ENCODE measurements at regions not wholly inside any gene's neighbourhood (a gene's known extent, or its start where the extent isn't known, plus 50 kb on each side); places are given as distances from the start of the nearest gene placed in this dataset.

DNA sequence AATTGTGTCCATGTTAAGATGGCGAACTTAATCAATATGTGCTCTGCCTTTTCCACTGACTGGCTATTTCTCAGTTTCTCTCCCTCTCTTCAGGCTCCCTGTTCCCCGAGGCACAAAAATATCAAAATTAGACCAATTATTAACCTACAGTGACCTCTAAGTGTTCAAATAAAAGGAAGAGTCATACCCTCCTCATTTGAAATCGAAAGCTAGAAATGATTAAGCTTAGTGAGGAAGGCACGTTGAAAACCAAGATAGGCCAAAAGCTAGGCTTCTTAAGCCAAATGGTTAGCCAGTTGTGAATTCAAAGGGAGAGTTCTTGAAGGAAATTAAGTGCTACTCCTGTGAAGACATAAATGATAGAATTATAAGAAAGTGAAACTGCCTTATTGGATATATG is 81.1 kb upstream of the MBL2 start:
- Histone ChIP-seq H2AFZ (no peak overlapping the region), H3K9me2 (ENCODE audit: insufficient read depth) (no peaks in the 10 kb centered on the region), H3K79me2 (ENCODE audit: low read depth) (no peaks in the 10 kb centered on the region), H3K27me3 (ENCODE audit: insufficient read depth, low read depth) (no peaks in the 10 kb centered on the region), H3K27ac (no peak overlapping the region), H3F3A (ENCODE audit: insufficient read depth, low read depth) (no peaks in the 10 kb centered on the region), H3K36me3 (ENCODE audit: low read depth) (no peaks in the 10 kb centered on the region), H3K4me2 (no peak overlapping the region), H3K4me3 (no peak overlapping the region), H4K20me1 (ENCODE audit: insufficient read depth) (no peaks in the 10 kb centered on the region), H3K9me3 (ENCODE audit: insufficient read depth, low read depth) (no peaks in the 10 kb centered on the region), H3K4me1 (replicated peaks; ENCODE audit: insufficient read depth) (no peaks in the 10 kb centered on the region)
- POLR2A ChIA-PET (ENCODE audit: unreplicated experiment) = no interaction called here
- TF ChIP-seq EZH2 (IDR thresholded peaks at IDR 0.05; ENCODE audit: low read depth) = no peak
- TF ChIP-seq CTCF (conservative IDR thresholded peaks at IDR 0.05) = no peak
- DNase-seq = no peak
- BruUV-seq (replicated peaks) = no TSS peak
- intact Hi-C loops (cut with micrococcal nuclease; ENCODE audit: unreplicated experiment) = no loop called here
- CTCF ChIA-PET = no interaction called here

DNA sequence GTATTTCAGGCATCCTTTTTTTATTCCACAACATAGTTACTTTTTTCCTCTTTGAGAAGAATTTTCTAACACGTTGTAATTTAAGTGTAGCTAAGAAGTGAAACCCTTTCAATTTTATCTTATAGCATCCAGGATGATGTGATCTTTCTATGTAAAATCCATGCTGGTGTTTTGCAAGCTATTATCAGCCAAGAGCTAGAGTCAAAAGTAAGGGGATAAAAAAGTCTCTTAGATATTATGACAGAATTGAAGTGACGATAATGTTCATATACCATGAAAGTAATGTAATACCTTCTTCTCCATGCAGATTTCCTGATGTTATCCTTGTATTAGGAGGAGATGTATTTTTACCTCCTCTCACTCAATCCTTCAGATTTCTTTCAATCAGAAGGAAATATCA is 64.2 kb upstream of the MBL2 start:
- DNase-seq = no peak
- Histone ChIP-seq H3K27ac (no peak overlapping the region), H2AFZ (no peak overlapping the region), H3K36me3 (ENCODE audit: low read depth) (no peaks in the 10 kb centered on the region), H4K20me1 (ENCODE audit: insufficient read depth) (no peaks in the 10 kb centered on the region), H3K9me3 (ENCODE audit: insufficient read depth, low read depth) (no peaks in the 10 kb centered on the region), H3K79me2 (ENCODE audit: low read depth) (no peaks in the 10 kb centered on the region), H3F3A (ENCODE audit: insufficient read depth, low read depth) (no peaks in the 10 kb centered on the region), H3K4me1 (replicated peaks; ENCODE audit: insufficient read depth) (no peaks in the 10 kb centered on the region), H3K9me2 (ENCODE audit: insufficient read depth) (no peaks in the 10 kb centered on the region), H3K4me3 (no peak overlapping the region), H3K4me2 (no peak overlapping the region), H3K27me3 (ENCODE audit: insufficient read depth, low read depth) (no peaks in the 10 kb centered on the region)
- CTCF ChIA-PET = no interaction called here
- BruUV-seq (replicated peaks) = no TSS peak
- intact Hi-C loops (cut with micrococcal nuclease; ENCODE audit: unreplicated experiment) = no loop called here
- POLR2A ChIA-PET (ENCODE audit: unreplicated experiment) = no interaction called here
- no peak for TF ChIP-seq EZH2 (IDR thresholded peaks at IDR 0.05; ENCODE audit: low read depth)
- TF ChIP-seq CTCF (conservative IDR thresholded peaks at IDR 0.05) = no peak
